ENCODE measurements at regions not wholly inside any gene's neighbourhood (a gene's known extent, or its start where the extent isn't known, plus 50 kb on each side); places are given as distances from the start of the nearest gene placed in this dataset.

GRCh38 chr18:2274613-2275012 lies 296.7 kb downstream of the METTL4 start:
- TF ChIP-seq CTCF (IDR thresholded peaks at IDR 0.05; ENCODE audit: low read depth, low read length) (no peak), EZH2phosphoT487 (IDR thresholded peaks at IDR 0.05; ENCODE audit: low read depth) (no peak)

Measured in OCI-LY3 (cell line).